ENCODE measurements at regions not wholly inside any gene's neighbourhood (a gene's known extent, or its start where the extent isn't known, plus 50 kb on each side); places are given as distances from the start of the nearest gene placed in this dataset.
"Not testable (repeated sequence)": the region's sequence is repeated elsewhere in the genome, so short reads cannot be mapped to it uniquely, and the experiment has no call there.

DNA sequence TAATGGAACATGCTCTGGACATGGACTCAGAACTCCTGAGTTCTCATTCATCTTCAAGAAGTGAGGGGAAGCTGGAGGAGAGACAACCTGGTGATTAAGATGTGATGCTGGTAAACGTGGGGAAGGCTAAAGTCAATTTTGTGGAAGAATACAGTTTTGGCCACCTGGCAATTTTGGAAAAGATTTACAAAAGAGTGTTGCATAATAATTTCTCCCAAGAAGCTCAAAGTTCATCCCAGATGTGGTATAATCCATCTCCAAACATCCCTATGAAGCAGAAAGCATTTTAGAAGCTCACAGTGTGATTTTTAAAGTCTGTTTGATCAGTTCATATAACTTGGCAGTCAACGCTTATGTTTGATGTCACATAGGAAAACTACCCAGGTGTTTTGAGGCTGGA is 208.7 kb downstream of the LMX1A start:
- DNase-seq (ENCODE audit: low spot score): no peak

DNA sequence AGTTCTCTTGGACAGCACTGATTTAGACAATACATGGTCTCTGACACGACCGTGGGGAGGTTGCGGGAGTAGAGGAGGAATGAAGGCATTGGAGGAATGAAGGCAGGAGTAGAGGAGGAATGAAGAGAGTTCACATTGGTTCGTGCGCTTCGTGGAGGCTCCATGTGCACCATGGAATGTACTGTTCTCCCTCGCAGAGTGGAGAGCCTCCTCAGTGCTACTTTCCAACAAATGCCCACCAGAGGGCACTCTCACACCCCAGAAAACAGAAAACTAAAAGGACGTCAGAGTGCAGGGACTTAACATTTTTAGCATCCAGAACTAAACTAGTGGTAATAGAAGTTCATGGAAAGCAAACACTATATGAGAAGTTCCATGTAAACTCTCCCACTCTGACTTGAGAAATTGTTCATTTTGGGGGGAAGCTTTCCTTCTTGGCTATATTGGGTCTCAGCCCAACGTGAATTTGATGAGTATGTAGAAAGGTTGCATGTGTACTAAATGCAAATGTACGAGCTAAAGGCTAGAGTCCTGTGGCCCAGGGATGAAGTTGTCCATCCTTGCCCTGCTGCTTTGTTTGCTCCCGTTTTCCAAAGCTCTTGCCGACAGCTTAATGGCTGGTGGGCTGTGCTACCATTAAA is 211.6 kb downstream of the LMX1A start:
- DNase-seq (ENCODE audit: low spot score): peak; percentile 81

DNA sequence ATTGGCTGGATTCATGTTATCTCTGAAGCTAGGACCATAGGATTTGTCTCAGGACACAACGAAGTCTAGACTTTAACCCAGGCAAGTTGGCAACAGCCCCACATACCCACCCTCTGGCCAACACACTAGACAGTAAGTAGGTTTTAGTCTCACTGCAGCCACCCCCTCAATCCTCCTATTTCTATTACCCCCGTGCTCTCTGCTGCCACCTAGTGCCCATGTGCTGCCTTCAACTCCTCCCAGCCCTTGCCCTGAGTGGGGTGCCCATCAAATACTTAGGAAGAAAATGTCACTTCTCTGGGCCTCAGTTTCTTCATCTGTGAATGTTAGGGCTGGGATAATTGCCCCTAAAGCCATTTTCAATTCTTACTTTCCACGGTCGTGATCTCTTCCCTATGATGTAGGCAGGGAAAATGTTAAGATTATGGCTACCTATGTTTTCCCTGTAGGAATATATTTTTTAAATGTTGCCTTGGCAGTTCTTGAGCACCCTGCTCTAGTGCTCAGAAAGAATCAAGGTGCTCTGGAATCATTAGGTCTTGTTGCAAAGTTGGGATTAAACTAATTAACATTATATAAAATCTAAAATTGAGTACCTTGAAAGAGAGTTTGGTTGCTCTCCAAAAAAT is 213.0 kb downstream of the LMX1A start:
- peak; percentile 19 for DNase-seq (ENCODE audit: low spot score)

DNA sequence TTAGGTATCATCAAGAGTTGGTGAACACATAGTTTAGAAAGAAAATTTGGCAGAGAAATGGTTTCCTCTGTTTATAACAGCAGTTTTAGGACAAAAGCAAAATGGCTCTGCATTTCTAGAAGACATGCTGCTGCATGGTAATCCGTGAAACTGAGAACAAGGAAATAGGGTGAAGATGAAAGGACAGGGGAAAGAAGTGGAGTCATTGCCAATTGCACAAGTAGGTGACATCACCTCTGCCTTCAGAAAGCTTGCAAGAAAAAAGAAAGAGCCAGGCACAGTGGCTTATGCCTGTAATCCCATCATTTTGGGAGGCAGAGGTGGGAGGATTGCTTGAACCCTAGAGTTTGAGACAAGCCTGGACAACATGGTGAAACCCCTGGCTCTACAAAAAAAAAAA is 217.6 kb downstream of the LMX1A start:
- DNase-seq (ENCODE audit: low spot score): no peak

DNA sequence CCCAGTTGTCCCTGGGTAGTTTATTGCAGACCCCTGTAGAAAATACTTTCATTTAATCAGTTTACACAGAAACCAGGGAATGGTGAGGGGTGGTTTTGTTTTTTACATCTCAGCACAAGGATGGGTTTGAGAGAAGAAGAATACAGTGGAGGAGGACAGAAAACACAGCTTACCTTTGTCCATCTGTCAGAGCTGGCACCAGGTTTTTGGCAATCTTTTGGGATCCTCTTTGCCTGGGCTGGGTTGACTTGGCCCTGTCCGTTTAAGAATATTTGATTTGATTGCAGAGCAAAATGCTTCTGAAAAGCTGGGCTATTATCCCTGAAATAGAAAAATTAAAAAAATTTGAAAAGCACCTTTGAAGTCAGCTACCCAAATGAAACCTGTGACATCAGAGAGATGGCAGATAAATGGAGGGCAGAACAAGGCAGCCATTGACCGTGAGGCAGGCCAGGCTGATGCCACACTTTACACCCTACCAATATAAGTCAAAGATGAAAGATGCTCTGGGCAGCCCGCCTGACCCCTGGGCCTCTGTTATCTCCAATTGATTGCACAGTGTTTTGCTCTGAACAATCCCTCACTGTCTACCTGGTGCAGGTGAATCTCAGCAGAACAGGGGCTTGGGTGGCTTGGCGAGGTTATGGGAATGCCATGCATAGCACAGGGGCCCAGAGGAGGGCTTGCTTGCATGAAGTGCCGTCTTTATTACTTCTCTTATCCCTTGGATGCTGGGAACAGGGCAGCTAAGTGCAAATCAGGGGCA is 218.8 kb downstream of the LMX1A start:
- no peak for DNase-seq (ENCODE audit: low spot score)

DNA sequence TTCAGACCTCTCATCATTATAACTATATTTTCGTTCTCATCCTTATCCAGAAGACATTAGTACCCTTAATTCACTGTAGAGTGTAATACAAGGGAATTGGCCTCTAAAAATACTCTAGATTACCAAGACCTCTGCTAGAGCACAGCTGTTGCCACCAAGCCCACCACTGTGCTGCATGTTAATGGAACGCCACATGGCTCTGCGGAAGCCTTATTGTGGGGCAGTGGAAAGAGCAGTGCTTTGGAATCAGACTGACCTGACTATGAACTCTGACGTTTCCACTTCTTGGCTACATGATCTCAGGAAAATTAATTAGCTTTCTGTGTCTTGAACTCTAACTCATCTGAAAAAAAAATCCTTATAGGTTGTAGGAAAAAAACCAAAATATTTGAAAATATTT is 222.1 kb downstream of the LMX1A start:
- DNase-seq (ENCODE audit: low spot score): no peak

DNA sequence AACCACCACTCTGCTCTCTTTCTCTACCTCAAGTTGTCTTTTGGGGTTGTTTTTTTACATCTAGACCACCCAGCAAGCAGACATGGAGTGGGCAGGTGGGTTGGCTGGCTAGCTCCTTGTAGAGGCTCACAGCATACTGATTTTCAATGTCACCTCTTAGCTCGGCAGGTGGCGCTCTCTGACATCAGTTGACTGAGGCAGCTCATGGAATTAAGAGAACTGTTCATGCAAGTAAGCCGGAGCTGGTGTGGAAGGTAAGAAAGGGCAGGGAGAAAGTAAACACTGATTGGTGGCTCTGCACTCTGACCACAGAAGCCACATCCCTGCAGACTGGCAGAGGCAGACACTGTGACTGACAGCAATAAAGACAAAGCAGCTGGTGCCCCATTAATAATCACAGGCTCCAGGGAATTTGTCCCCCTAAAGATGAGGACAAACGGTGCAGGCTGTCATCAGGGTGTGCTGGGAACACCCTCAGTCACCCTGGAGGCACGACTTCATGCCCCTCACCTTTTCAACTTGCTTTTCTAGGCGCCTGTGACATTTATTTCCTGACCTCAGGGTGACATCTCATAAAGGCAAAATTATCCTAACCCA is 226.8 kb downstream of the LMX1A start:
- peak; percentile 51 for DNase-seq (ENCODE audit: low spot score)

DNA sequence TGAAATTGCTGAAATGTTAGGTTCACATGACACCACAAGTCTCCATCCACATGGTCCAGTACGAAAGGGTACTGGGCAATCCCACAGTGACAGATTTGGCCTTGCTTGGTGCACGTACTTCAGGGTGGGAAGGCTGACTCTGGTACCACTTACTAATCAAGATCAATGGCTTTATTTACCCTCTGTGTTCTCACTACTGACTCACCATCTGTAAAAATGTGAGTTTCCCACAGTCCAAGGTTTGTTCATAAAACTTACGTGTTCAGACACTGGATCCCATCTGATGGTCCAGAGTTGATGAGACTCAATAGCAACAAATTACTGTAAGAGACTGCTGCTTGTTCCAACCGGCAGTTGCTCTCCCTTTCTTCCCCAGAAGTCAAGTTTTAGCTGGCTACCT is 231.7 kb downstream of the LMX1A start:
- DNase-seq (ENCODE audit: low spot score): no peak

DNA sequence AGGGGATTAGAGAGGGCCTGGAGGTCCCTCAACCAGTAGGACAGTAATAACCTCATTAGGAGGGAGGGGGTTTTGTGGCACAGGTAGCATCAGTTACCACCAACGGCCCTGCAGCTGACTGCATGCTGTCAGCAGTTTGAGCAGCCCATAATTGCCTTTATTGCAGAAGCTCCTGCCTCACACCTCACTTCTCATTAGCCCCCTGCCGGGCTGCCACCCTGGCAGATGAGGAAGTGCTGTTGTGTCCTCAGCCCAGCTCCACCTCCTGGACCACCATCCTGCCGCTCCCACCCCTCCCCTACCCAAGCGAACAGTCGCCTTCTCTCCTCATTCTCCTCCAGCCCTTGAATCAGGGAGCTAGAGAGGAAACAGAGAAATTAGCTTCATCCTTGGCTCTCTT is 237.4 kb downstream of the LMX1A start:
- DNase-seq (ENCODE audit: low spot score): no peak

DNA sequence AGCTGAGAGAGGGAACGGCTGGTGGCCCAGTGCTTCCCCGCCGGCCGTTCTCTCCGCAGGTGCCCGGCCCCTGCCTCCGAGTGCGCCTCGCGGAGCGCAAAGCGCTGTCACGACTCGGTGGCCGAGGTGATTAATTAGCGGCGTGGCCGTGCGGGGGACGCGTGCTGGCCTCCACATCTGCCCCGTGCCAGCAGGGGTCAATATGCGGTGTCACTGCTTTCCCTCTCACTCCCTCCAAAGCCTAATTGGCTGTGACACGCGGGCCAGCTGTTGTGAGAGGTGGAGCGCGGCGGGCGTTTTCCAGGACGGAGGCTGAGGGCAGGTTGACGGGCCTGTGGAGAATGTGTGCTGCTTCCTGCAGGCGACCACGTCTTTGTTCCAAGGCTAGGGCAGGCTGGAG is 239.0 kb downstream of the LMX1A start:
- DNase-seq (ENCODE audit: low spot score): no peak

DNA sequence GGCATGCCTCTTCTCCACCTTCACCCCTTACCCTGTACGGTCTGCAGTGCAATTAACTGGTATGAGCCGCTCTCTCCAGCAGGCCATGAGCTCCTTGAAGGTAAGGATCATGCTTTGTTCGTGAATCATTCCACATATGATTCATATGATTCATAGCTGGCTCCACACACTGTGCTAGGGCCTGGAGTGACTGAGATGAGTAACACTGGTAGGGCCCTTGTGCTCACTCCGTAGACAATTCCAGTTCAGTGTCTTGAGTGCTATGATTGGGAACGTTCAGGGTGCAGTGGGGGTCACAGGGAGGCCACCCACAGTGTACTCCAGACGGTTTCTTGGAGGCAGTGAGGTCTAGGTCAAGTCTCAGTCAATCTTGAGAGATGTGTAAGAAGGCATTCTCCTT is 239.8 kb downstream of the LMX1A start:
- DNase-seq (ENCODE audit: low spot score): peak; percentile 82

DNA sequence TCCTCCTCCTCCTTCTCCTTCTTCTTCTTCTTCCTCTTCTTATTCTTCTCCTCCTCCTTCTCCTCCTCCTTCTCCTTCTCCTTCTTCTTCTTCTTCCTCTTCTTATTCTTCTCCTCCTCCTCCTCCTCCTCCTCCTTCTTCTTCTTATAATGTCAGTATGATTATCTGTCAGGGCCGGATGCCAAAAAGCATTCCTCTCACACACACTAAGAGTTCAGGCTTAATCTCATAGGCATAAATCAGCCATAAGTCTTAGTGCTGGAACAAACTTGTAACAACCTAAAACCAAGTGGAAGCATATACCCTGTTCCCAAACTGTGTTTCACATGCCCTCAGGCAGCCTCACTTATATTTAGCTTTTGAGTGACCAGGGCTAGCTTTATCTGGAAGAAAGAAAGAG is 240.3 kb downstream of the LMX1A start:
- DNase-seq (ENCODE audit: low spot score): no peak

DNA sequence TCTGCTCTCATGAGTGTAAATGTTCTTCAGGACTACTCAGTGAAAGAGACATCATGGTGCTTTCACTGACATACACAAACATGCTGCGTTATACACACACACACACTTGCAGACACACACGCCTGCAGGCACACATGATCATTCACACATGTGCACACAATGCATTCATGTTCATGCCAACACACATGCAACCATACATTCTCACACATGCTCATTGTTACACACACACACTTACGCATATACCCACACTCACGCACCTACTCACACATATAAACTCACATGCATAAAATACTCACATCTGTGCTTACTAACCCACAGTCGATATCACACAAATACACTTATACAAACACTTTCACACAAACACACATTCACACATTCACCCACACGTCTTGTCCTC is 241.6 kb downstream of the LMX1A start:
- DNase-seq (ENCODE audit: low spot score): no peak

DNA sequence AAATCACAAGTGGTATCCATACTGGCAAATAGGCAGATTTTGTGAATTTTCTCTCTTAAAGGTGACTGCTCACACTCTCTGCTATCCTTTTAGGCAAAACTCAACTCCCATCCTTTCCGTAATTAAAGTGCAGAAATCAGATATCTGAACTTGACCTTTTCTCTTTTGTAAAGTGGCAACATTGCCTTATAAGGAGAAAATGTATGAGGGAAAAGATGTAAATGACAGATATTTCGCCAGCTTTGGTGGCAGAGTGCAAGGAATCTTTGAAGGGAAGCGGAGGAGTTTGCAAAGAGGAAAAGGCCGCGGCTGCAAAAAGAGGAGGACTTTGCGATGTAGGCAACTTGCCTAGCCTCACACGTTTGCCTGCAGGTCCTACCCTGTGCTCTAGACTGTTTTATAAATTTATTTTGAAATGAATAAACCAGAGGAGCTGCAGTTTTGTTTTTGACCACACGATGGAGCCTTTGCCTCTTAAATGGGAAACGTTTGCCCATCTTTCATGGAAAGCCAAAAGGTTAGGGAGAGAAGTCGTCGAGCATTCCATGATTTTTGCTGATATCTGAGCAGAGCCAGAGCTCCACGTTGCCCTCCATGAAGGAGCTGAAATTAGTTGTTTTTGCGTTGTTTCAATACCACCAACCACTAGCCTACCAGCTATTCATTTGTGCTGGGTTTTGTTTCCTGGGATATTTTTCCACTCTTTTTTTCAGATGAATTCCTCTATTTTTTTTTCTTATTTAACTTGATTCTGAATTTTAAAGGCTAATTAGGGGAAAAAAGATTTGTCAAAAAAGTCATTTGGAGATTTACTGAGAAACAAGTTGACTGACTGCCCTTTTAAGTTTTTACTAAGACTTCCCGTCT is 242.3 kb downstream of the LMX1A start:
- DNase-seq (ENCODE audit: low spot score): peak; percentile 60

DNA sequence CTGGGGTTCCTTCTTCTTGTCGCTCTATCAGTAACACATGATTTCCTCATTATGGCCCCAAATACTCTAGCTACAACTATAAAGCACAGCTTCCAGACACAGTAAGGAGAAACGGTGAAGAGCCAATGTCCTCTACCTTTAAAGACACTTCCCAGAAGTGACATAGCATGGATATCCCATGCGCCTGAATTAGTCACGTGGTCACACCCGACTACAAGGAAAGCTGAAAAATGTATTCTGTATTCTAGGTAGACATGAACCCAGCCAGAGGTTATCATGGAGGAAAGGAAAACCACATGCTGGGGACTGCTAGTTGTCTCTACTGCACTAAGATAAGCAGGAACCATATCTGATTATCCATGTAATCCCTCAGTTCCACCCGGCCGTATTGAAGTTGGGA is 244.3 kb downstream of the LMX1A start:
- DNase-seq (ENCODE audit: low spot score): no peak

DNA sequence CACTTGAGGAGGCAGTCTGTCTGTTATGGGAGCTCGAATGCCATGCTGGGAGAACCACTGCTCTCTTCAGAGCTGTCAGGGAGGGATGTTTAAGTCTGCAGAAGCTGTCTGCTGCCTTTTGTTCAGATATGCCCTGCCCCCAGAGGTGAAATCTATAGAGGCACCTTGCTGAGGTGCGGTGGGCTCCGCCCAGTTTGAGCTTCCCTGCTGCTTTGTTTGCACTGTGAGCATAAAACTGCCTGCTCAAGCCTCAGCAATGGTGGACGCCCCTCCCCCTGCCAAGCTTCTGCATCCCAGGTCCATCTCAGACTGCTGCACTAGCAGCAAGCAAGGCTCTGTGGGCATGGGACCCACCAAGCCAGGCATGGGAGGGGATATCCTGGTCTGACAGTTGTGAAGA is 247.5 kb downstream of the LMX1A start:
- no peak for DNase-seq (ENCODE audit: low spot score)

DNA sequence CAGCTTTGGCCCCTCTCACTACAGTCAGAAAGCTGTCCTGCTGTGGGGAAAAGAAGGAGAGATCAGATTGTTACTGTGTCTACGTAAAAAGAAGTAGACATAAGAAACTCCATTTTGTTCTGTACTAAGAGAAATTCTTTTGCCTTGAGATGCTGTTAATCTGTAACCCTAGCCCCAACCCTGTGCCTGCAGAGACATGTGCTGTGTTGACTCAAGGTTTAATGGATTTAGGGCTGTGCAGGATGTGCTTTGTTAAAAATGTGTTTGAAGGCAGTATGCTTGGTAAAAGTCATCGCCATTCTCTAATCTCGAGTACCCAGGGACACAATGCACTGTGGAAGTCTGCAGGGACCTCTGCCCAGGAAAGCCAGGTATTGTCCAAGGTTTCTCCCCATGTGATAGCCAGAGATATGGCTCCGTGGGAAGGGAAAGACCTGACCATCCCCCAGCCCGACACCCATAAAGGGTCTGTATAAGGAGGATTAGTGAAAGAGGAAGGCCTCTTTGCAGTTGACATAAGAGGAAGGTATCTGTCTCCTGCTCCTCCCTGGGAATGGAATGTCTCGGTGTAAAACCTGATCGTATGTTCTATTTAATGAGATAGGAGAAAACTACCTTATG is 263.9 kb downstream of the LMX1A start:
- DNase-seq (ENCODE audit: low spot score): not testable (repeated sequence)

DNA sequence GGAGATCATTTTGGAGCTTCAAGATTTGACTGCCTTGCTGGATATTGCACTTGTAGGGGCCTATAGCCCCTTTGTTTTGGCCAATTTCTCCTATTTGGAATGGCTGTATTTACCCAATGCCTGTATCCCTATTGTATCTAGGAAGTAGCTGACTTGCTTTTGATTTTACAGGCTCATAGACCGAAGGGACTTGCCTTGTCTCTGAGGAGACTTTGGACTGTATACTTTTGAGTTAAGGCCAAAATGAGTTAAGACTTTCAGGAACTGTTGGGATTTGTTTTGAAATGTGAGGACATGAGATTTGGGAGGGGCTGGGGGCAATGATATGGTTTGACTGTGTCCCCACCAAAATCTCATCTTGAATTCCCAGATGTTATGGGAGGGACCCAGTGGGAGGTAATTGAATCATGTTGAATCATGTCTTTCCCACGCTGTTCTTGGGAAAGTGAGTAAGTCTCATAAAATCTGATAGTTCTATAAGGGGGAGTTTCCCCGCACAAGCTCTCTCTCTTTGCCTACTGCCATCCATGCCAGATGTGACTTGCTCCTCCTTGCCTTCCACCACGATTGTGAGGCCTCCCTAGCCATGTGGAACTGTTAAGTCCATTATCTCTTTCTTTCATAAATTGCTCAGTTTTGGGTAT is 276.1 kb downstream of the LMX1A start:
- DNase-seq (ENCODE audit: low spot score): no peak

DNA sequence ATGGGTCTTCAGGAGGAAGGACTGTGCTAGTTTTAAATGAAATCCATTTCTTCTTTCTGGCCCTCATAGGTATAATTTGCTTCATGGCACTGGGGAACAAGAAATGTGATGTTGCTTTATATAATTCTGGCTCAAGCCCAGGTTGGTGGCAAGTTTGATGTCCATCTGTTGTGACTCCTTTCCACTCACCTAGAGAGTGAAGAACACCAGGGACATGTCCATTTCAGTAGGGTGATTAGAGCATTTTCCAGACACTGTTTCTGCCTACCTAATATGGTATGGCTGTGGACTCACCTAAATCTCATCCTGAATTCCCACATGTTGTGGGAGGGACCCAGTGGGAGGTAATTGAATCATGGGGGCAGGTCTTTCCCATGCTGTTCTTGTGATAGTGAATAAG is 278.1 kb downstream of the LMX1A start:
- DNase-seq (ENCODE audit: low spot score): no peak

DNA sequence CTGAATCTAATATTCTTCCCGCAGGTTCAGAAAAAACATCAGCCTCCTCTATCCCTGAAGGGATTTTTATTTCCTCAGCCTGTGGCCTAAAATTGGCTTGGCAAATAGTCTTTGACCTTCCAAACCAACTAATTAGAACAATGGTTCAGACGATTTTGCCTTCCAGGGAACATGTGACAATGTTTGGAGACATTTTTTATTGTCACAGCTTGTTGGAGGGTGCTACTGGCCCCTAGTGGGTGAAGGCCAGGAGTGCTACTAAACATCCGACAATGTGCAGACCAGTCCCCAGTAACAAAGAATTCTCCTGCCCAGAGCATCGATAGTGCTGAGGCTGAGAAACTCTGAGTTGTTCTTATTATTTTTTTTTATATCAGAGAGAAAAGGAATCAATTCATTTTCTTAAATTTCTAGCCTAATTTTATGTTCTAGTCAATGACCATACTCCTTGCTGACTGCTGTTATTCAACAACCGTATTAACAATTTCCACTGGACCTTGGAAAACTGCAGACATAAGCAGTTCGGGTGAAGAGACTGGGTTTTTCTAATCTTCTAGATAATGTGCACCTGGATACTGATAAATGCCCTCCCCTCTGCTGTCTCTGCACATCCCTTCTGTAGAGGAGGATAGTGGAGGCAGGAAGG is 280.7 kb downstream of the LMX1A start:
- DNase-seq (ENCODE audit: low spot score): peak; percentile 58
